ENCODE measurements at regions not wholly inside any gene's neighbourhood (a gene's known extent, or its start where the extent isn't known, plus 50 kb on each side); places are given as distances from the start of the nearest gene placed in this dataset.

- DNase-seq: no peak
These were observed 254.5 kb upstream of the PPARGC1A start for GRCh38 chr4:24144381-24144780.

- no peak for DNase-seq
These were observed 253.9 kb upstream of the PPARGC1A start for GRCh38 chr4:24143741-24144140.

- DNase-seq: no peak
These were observed 252.0 kb upstream of the PPARGC1A start for GRCh38 chr4:24141836-24142235.

- DNase-seq: no peak
These were observed 251.0 kb upstream of the PPARGC1A start for GRCh38 chr4:24140892-24141291.

- DNase-seq: no peak
These were observed 248.1 kb upstream of the PPARGC1A start for GRCh38 chr4:24137671-24138601.

GRCh38 chr4:24131954-24132673, 242.3 kb upstream of the PPARGC1A start:
- DNase-seq: no peak

GRCh38 chr4:24130637-24131036, 240.8 kb upstream of the PPARGC1A start:
- no peak for DNase-seq

GRCh38 chr4:24126776-24127175, 236.9 kb upstream of the PPARGC1A start:
- DNase-seq: no peak

- no peak for DNase-seq
These were observed 231.7 kb upstream of the PPARGC1A start for GRCh38 chr4:24121395-24122175.

- no peak for DNase-seq
These were observed 228.1 kb upstream of the PPARGC1A start for GRCh38 chr4:24117975-24118374.

- DNase-seq: no peak
These were observed 226.3 kb upstream of the PPARGC1A start for GRCh38 chr4:24116107-24116506.

GRCh38 chr4:24114919-24115500, 225.2 kb upstream of the PPARGC1A start:
- no peak for DNase-seq

GRCh38 chr4:24114444-24114843, 224.6 kb upstream of the PPARGC1A start:
- no peak for DNase-seq

GRCh38 chr4:24112466-24112865, 222.6 kb upstream of the PPARGC1A start:
- no peak for DNase-seq

- no peak for DNase-seq
These were observed 218.7 kb upstream of the PPARGC1A start for GRCh38 chr4:24108567-24108966.

- DNase-seq: no peak
These were observed 215.6 kb upstream of the PPARGC1A start for GRCh38 chr4:24105327-24106038.

GRCh38 chr4:24104158-24104565, 214.3 kb upstream of the PPARGC1A start:
- DNase-seq: no peak

- no peak for DNase-seq
These were observed 213.7 kb upstream of the PPARGC1A start for GRCh38 chr4:24103434-24104157.

GRCh38 chr4:24102621-24103020, 212.8 kb upstream of the PPARGC1A start:
- DNase-seq: no peak

- DNase-seq: no peak
These were observed 206.8 kb upstream of the PPARGC1A start for GRCh38 chr4:24096603-24097002.

- no peak for DNase-seq
These were observed 204.9 kb upstream of the PPARGC1A start for GRCh38 chr4:24094726-24095125.

Measured in CD4-positive, alpha-beta T cell treated with Interferon alpha-2 for 1 hour (primary cell).